ENCODE measurements at regions not wholly inside any gene's neighbourhood (a gene's known extent, or its start where the extent isn't known, plus 50 kb on each side); places are given as distances from the start of the nearest gene placed in this dataset.

DNA sequence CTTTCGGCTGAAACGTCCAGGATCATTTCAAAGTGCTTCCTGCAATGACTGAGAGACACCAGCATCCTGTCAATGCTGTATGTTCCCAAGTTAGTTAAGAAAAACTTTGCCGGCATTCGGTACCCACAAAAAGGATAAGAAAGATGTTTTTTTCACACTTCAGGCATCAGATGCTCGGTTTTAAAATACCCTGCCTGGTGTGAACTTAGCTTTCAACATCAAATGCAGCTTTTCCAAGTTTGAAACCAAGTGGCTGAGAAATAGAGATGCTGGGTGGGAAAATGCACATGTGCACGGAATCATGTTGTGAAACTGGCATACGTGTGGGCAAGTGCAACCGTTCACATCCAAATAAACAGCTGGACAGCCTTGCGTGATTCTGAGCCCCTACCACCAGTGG, 254.9 kb upstream of the IGF1R start:
- Mint-ChIP-seq H3K27me3 (ENCODE audit: low read depth in 2 of 2) (peaks cover 7 to 16% of the 10 kb centered on the region in 2 donors), H3K4me1 (no peaks in the 10 kb centered on the region), H3K36me3 (no peaks in the 10 kb centered on the region), H3K27ac (no peak overlapping the region), H3K9me3 (no peaks in the 10 kb centered on the region), H3K4me3 (no peak overlapping the region)
- TF ChIP-seq, protein P1, sequence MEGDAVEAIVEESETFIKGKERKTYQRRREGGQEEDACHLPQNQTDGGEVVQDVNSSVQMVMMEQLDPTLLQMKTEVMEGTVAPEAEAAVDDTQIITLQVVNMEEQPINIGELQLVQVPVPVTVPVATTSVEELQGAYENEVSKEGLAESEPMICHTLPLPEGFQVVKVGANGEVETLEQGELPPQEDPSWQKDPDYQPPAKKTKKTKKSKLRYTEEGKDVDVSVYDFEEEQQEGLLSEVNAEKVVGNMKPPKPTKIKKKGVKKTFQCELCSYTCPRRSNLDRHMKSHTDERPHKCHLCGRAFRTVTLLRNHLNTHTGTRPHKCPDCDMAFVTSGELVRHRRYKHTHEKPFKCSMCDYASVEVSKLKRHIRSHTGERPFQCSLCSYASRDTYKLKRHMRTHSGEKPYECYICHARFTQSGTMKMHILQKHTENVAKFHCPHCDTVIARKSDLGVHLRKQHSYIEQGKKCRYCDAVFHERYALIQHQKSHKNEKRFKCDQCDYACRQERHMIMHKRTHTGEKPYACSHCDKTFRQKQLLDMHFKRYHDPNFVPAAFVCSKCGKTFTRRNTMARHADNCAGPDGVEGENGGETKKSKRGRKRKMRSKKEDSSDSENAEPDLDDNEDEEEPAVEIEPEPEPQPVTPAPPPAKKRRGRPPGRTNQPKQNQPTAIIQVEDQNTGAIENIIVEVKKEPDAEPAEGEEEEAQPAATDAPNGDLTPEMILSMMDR (IDR thresholded peaks at IDR 0.05), result no peak
- Histone ChIP-seq H3K9me3 (ENCODE audit: control insufficient read depth, insufficient read depth, low read length) (no peaks in the 10 kb centered on the region), H3K4me3 (ENCODE audit: low read length) (no peak overlapping the region), H3K27me3 (ENCODE audit: control insufficient read depth, insufficient read depth, low read length) (no peaks in the 10 kb centered on the region), H3K36me3 (ENCODE audit: control insufficient read depth, insufficient read depth, low read length) (no peaks in the 10 kb centered on the region), H3K27ac (ENCODE audit: low read length) (no peak overlapping the region), H3K4me1 (ENCODE audit: control insufficient read depth, insufficient read depth, low read length) (no peaks in the 10 kb centered on the region)
- intact Hi-C loops (cut with micrococcal nuclease), result no loop called here
- DNase-seq (no peak), ATAC-seq (no peak)
- WGBS (ENCODE audit: insufficient coverage), result 79% methylated on average over 9 of the region's 9 CpGs

DNA sequence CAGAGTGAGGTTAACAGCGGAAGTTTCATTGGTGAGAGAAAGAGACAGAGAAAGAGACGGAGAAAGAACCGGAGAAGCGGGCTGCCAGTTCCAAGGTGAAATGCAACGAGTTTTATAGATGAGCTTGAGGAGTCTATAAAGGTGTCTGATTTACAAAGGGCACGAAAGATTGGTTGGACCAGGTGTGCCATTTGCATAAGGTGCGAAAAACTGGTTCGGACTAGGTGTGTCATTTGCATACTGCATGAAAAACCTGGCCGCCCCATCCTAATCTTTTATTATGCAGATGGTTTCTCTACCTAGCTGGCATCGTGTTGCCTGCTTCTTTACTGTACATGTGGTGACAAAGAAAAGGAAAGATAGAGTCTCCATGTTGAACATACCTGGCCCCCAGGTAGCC, 253.8 kb upstream of the IGF1R start:
- DNase-seq (no peak), ATAC-seq (no peak)
- Mint-ChIP-seq H3K27me3 (ENCODE audit: low read depth in 2 of 2) (peaks cover 8 to 19% of the 10 kb centered on the region in 2 donors), H3K9me3 (no peaks in the 10 kb centered on the region), H3K4me3 (no peak overlapping the region), H3K4me1 (no peaks in the 10 kb centered on the region), H3K27ac (no peak overlapping the region), H3K36me3 (no peaks in the 10 kb centered on the region)
- H3K36me3 ChIP-seq (ENCODE audit: control insufficient read depth, insufficient read depth, low read length), result no peaks in the 10 kb centered on the region
- H3K4me1 ChIP-seq (ENCODE audit: control insufficient read depth, insufficient read depth, low read length), result no peaks in the 10 kb centered on the region
- TF ChIP-seq, protein P1 (IDR thresholded peaks at IDR 0.05), result no peak
- no peaks in the 10 kb centered on the region for H3K27me3 ChIP-seq (ENCODE audit: control insufficient read depth, insufficient read depth, low read length)
- no peak overlapping the region for H3K4me3 ChIP-seq (ENCODE audit: low read length)
- intact Hi-C loops (cut with micrococcal nuclease), result no loop called here
- 77% methylated on average over 10 of the region's 10 CpGs for WGBS (ENCODE audit: insufficient coverage)
- no peaks in the 10 kb centered on the region for H3K9me3 ChIP-seq (ENCODE audit: control insufficient read depth, insufficient read depth, low read length)
- no peak overlapping the region for H3K27ac ChIP-seq (ENCODE audit: low read length)

DNA sequence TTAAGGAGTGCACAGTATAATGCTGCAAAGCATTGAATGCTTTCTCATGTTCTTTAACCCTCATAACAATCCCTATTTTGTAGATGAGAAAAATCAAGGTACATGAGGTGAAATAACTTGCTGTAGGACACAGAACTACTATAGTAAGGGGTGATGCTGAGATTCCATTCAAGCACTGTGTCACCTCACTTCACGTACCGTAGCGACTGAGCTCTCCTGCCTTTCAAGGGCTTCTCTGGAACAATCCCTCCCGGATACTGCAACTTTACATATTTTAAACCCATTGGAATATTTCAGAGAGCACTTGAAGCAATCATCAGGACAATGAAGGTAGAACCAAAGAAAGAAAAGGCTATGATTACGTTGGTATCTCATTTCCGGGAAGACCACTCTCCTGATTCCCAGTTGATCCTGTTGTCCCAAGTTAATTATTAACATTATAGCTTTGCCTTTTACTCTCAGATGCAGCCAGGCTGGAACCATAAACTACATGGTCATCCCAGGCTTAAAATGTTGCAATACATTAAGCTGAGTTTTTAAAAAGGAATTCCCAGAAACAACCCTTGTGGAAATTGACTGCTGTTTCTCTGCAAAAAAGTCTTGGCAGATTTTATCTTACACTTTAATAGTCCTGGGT, 252.2 kb upstream of the IGF1R start:
- Mint-ChIP-seq H3K27me3 (ENCODE audit: low read depth in 2 of 2) (peaks cover 14 to 19% of the 10 kb centered on the region in 2 donors), H3K4me3 (no peak overlapping the region), H3K9me3 (no peaks in the 10 kb centered on the region), H3K36me3 (no peaks in the 10 kb centered on the region), H3K4me1 (no peaks in the 10 kb centered on the region), H3K27ac (no peak overlapping the region)
- intact Hi-C loops (cut with micrococcal nuclease), result no loop called here
- 85% methylated on average over 6 of the region's 6 CpGs for WGBS (ENCODE audit: insufficient coverage)
- ATAC-seq (no peak), DNase-seq (no peak)
- TF ChIP-seq, protein P1 (IDR thresholded peaks at IDR 0.05), result no peak
- Histone ChIP-seq H3K9me3 (ENCODE audit: control insufficient read depth, insufficient read depth, low read length) (no peaks in the 10 kb centered on the region), H3K36me3 (ENCODE audit: control insufficient read depth, insufficient read depth, low read length) (no peaks in the 10 kb centered on the region), H3K27ac (ENCODE audit: low read length) (no peak overlapping the region), H3K4me1 (ENCODE audit: control insufficient read depth, insufficient read depth, low read length) (no peaks in the 10 kb centered on the region), H3K4me3 (ENCODE audit: low read length) (no peak overlapping the region), H3K27me3 (ENCODE audit: control insufficient read depth, insufficient read depth, low read length) (no peaks in the 10 kb centered on the region)

DNA sequence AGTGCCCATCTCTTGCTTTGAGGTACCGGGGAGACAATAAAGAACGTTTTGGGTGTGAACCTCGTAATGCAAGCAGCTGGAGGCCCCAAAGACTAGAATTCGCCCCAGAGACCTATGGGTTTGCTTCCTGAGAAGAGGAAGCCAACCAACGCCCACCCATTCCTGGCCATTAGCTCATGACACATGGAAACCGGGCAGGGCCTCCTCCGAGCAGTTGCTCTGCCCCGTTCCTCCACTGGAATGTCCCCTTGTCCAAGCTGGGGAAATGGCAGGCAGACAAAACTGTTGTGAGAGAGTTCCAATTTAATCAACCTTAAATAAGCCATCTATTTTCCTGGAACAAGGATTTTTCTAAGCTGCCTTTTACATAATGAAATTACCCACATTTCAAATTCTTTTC, 250.9 kb upstream of the IGF1R start:
- WGBS (ENCODE audit: insufficient coverage), result 89% methylated on average over 8 of the region's 8 CpGs
- ATAC-seq, result no peak
- Histone ChIP-seq H3K36me3 (ENCODE audit: control insufficient read depth, insufficient read depth, low read length) (no peaks in the 10 kb centered on the region), H3K4me1 (ENCODE audit: control insufficient read depth, insufficient read depth, low read length) (no peaks in the 10 kb centered on the region), H3K27ac (ENCODE audit: low read length) (no peak overlapping the region), H3K9me3 (ENCODE audit: control insufficient read depth, insufficient read depth, low read length) (no peaks in the 10 kb centered on the region), H3K4me3 (ENCODE audit: low read length) (no peak overlapping the region), H3K27me3 (ENCODE audit: control insufficient read depth, insufficient read depth, low read length) (no peaks in the 10 kb centered on the region)
- intact Hi-C loops (cut with micrococcal nuclease), result no loop called here
- Mint-ChIP-seq H3K9me3 (no peaks in the 10 kb centered on the region), H3K27ac (no peak overlapping the region), H3K36me3 (no peaks in the 10 kb centered on the region), H3K4me1 (no peaks in the 10 kb centered on the region), H3K4me3 (no peak overlapping the region), H3K27me3 (ENCODE audit: low read depth in 2 of 2) (peaks cover 14 to 19% of the 10 kb centered on the region in 2 donors)
- TF ChIP-seq, protein P1 (IDR thresholded peaks at IDR 0.05), result no peak
- no peak for DNase-seq

Data from natural killer cell (primary cell).